HUES64 (cell line): ENCODE measurements at regions not wholly inside any gene's neighbourhood (a gene's known extent, or its start where the extent isn't known, plus 50 kb on each side); places are given as distances from the start of the nearest gene placed in this dataset.
"Not testable (repeated sequence)": the region's sequence is repeated elsewhere in the genome, so short reads cannot be mapped to it uniquely, and the experiment has no call there.

Source experiments
- H3K27ac ChIP-seq: 2 replicates; pipeline ENCODE4 v1.7.0; 2013; ENCODE audit warnings: low read depth, low read length, inconsistent platforms
- H3K27me3 ChIP-seq: 2 replicates; pipeline ENCODE4 v1.6.1; 2013; ENCODE audit warnings: mild to moderate bottlenecking, low read length; ENCODE audit not compliant: insufficient read depth
- H3K36me3 ChIP-seq: 2 replicates; pipeline ENCODE4 v1.6.1; 2013; ENCODE audit warnings: mild to moderate bottlenecking, low read length; ENCODE audit not compliant: insufficient read depth
- H3K4me1 ChIP-seq: 2 replicates; pipeline ENCODE4 v1.6.1; 2013; ENCODE audit warnings: mild to moderate bottlenecking, low read length, moderate library complexity; ENCODE audit not compliant: insufficient read depth
- H3K4me3 ChIP-seq: 2 replicates; pipeline ENCODE4 v1.5.1; 2013; ENCODE audit warnings: mild to moderate bottlenecking, low read length, moderate library complexity
- H3K9ac ChIP-seq: 2 replicates; pipeline ENCODE4 v1.6.1; 2013; ENCODE audit warnings: mild to moderate bottlenecking, low read depth, low read length
- H3K9me3 ChIP-seq: 2 replicates; pipeline ENCODE4 v1.6.1; 2013; ENCODE audit warnings: low read depth, low read length; ENCODE audit not compliant: insufficient read depth
- WGBS: fragments of 150-250, 120-280 bp; methylation state at CpG from one replicate; pipeline ENCODE4 v1.1.7; 2013; ENCODE audit warnings: missing lambda C conversion rate; 5-methylcytosine and 5-hydroxymethylcytosine counted together

DNA sequence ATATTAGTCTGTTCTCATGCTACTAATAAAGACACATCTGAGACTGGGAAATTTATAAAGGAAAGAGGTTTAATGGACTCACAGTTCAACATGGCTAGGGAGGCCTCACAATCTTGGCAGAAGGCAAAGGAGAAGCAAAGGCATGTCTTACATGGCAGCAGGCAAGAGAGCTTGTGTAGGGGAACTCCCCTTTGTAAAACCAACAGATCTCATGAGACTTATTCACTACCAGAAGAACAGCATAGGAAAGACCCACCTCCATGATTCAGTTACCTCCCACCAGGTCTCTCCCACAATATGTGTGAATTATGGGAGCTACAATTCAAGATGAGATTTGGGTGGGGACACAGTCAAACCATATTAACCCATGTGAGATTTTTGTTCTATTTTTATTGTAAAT is 244.5 kb upstream of the TRIB2 start:
- not testable (repeated sequence) for H3K36me3 ChIP-seq, H3K9ac ChIP-seq, H3K4me1 ChIP-seq, H3K4me3 ChIP-seq, H3K9me3 ChIP-seq, H3K27ac ChIP-seq, H3K27me3 ChIP-seq

DNA sequence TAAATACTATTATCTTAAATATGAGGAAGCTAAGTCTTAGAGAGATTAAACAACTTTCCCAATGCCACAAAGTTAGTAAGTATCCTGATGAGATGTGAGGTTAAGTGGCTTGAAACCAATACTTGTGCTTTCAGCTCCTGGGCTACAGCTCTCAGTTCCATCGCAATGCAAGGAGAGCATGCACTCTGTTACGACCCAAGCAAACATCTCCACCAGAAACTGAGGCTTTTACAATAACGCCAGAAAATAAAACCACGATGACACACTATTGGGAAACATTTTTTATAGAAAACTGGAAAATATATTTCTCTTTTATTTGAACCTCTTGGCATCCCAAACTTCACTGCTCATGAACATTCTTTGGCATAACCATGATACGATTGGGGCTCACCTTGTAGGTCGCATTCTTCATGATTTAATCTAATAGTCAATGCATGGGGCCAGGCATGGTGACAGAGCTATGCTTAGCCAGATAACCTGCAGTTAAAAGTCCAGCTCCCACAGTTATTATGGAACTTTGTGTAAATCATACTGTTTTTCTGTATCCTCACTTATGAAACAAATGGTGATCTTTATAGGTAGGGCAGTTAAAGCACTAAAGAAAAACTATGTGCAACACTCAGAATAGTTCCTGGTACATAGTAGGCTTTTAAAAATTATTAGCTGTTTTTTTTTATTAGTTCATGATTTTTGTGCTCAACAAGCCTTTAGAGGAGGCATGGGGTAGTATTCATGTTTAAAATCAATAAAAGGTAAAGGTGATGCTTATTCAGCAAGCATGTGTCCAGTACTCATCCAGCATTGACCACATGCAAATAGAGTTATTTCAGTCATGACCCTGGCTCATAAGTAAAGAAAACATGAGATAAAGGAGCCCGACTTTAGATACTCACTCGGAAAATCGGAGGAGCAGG is 238.3 kb upstream of the TRIB2 start:
- Histone ChIP-seq H3K36me3 (no peaks in the 10 kb centered on the region), H3K27me3 (no peaks in the 10 kb centered on the region), H3K27ac (no peak overlapping the region), H3K9me3 (no peaks in the 10 kb centered on the region), H3K4me3 (no peak overlapping the region), H3K9ac (no peak overlapping the region), H3K4me1 (no peaks in the 10 kb centered on the region)
- whole genome bisulfite sequencing, result 93% methylated on average over 9 of the region's 9 CpGs

DNA sequence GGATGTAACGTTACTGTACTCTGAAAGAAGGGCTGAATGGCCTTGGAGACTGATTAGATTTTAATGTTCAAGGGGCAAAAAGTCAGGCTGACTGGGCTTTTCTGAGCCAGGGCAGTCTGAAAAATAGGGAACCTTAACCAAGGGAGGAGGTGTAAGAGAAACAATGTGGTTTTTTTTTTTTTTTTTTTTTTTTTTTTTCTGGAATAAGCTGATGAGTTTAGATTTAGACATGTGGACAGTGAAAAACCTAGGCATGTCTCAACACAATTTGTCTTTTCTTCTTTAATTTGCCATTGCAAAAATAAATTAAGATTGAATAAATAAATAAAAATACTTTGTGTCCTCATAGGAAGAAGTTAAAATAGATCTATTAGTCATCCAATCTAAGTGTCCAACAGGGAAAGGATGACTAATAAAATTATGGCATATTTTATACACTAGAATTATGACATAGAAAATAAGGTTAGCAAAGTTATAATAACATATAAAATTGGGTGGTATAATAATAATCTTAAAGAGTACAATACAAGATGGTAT is 237.6 kb upstream of the TRIB2 start:
- 94% methylated on average over 1 of the region's 1 CpG for WGBS
- H3K9me3 ChIP-seq, result no peaks in the 10 kb centered on the region
- H3K4me3 ChIP-seq, result no peak overlapping the region
- no peaks in the 10 kb centered on the region for H3K36me3 ChIP-seq
- no peak overlapping the region for H3K27ac ChIP-seq
- H3K4me1 ChIP-seq, result no peaks in the 10 kb centered on the region
- no peak overlapping the region for H3K9ac ChIP-seq
- no peaks in the 10 kb centered on the region for H3K27me3 ChIP-seq

DNA sequence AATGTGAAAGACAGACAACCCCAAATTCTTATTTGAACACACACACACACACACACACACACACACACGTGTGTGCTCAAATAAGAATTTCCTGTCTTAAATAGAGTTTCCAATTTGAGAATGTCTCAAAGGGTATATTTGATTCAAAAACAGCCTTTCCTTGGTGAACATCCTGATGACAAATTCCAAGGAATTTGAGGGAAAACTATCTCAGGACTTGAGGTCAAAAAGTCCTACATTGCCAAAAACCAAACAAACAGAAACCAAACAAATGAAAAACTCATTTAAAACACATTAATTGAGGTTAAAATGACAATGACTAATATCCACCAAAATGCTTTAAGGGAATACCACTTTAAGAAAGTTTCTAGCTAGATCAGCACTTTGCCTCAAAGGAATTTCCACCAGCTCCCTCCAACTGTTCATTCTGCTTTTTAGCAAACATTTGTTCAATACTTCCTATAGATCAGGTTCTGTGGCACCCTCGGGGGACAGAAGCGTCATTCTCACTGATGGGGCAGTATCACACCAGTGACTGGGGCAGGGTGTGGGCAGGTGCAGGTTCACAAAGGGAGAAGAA is 232.1 kb upstream of the TRIB2 start:
- H3K27ac ChIP-seq, result no peak overlapping the region

DNA sequence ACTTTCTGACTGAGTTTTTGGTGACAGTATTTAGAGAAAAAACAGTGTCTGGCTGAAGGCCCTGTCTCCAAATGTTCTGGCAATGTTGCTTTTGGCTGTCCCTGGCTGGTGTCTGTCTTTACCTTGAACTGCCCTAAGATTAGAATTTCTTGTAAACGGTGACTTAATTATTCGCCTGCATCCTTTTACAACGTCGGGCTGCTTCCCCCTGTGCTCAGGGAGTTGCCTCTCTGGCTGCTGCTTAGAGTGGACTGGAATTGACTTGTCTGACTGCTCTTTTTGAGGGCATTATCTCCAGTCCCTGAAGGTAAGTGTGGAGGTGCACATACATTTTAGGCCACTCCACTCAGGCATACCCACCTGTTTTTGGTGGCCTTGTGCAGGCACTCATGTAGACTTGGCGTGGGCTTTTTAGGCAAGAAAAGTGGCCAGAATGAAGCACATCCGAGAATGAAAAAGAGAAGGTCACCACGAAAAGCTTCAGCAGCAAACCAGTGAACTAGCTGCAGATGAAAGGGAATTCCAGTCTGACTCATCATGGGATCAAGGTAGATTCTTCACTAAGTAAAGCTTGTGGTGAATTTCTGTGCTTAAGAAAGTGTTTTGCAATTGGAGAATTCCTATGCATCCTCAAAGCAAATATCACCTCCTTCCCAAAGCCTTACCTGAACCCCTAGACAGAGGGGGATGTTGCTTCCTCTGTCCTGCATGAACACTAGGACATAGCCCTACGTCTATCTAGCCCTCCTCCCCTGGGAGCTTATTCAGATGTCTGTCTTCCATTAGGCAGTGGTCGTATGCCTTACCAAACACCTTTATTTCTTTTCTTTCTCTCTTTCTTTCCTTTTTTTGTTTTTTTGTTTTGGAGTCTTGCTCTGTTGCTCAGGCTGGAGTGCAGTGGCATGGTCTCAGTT is 230.3 kb upstream of the TRIB2 start:
- WGBS, result 74% methylated on average over 9 of the region's 9 CpGs
- Histone ChIP-seq H3K4me3 (no peak overlapping the region), H3K4me1 (peaks cover 7% of the 10 kb centered on the region; the same call in 1 of the 2 replicates), H3K9me3 (no peaks in the 10 kb centered on the region), H3K9ac (no peak overlapping the region), H3K36me3 (no peaks in the 10 kb centered on the region), H3K27me3 (no peaks in the 10 kb centered on the region), H3K27ac (no peak overlapping the region)

More for the DNA sequence above, 232.1 kb upstream of the TRIB2 start:
- H3K4me3 ChIP-seq, result no peak overlapping the region
- H3K36me3 ChIP-seq, result no peaks in the 10 kb centered on the region
- no peaks in the 10 kb centered on the region for H3K9me3 ChIP-seq
- H3K4me1 ChIP-seq, result peaks cover 7% of the 10 kb centered on the region; the same call in 1 of the 2 replicates
- no peaks in the 10 kb centered on the region for H3K27me3 ChIP-seq
- H3K9ac ChIP-seq, result no peak overlapping the region
- WGBS, result 92% methylated on average over 2 of the region's 3 CpGs

DNA sequence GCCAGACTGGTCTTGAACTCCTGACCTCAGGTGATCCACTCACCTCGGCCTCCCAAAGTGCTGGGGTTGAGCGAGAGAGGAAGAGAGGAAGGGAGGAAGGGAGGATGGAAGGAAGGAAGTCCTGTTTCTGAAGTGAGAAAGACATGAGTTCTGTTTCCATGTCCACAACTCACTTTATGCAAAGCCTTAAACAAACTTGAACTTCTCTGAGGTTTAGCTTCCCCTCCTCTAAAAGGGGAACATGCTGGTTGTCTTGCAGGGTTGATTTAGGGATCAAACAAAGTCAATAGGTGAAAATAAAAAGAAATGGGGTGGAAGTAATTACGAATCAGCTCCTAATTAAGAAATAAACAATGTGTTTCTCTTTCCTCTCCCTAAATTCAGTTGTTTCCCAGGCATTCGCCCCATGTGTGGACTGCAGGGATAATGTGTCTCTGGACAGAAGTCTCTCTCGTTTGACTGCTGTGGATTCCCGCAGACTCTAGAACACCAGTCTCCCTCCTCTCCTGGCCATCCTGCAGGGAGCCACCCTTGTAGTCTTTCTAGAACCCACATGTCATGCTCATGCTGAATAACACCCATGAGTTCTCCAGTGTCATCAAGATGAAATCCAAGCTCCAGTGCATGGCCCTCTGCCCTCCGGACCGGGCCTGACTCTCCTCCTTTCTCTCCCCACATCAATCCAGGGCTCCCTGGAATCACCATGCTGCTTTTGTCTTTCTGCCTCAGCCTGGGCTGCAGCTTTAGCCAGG is 229.3 kb upstream of the TRIB2 start:
- Histone ChIP-seq H3K4me1 (peaks cover 7% of the 10 kb centered on the region; the same call in 1 of the 2 replicates), H3K36me3 (no peaks in the 10 kb centered on the region), H3K9me3 (no peaks in the 10 kb centered on the region), H3K27ac (no peak overlapping the region), H3K4me3 (no peak overlapping the region), H3K9ac (no peak overlapping the region), H3K27me3 (no peaks in the 10 kb centered on the region)
- WGBS, result 94% methylated on average over 7 of the region's 8 CpGs

DNA sequence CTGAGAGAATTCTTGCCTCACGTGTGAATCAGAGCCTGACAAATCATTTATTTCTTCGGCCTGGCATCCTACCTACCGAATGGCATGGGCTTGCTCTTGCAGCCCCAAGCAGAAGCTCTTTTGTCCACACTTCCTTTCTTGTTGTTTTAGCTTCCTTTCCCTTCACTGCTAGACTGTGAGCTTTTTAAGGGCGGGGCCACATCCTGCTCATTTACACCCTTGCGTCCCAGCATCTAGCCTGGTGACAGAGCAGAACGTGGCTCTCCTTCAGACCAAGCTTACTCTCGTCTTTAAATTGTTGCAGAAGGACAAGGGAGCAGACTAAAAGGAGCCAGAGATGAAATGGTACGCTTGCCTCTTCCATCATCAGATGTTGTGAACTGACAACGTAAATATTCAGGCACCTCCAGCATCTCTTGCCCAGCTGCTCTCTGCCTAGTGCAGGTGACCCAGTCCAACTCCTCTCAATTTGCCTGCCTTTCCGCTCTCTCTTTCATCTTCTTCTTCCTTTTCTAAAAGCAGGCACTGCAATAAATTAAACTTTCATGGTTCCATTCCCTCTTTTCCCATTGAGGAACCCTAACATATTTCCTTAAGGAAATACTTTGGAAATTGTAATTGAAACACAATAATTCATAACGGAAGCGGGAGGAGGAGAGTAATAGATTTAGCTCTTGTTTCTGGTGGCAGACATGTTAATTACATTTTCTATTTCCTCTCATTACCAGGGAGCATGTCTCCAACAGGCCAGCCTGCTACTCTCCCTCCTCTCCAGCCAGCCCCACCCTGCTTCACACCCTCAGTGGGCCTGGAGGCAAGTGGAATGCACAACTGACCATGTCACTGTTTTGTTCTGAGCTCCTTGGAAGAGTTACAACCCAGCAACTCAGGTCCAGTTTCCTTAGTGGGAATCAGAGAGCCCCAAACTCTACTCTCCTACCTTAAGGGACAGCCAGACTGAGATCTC is 228.1 kb upstream of the TRIB2 start:
- Histone ChIP-seq H3K9me3 (no peaks in the 10 kb centered on the region), H3K27me3 (no peaks in the 10 kb centered on the region), H3K36me3 (no peaks in the 10 kb centered on the region), H3K9ac (no peak overlapping the region), H3K27ac (no peak overlapping the region), H3K4me1 (peaks cover 7% of the 10 kb centered on the region; the same call in 1 of the 2 replicates), H3K4me3 (no peak overlapping the region)
- 84% methylated on average over 10 of the region's 12 CpGs for WGBS

DNA sequence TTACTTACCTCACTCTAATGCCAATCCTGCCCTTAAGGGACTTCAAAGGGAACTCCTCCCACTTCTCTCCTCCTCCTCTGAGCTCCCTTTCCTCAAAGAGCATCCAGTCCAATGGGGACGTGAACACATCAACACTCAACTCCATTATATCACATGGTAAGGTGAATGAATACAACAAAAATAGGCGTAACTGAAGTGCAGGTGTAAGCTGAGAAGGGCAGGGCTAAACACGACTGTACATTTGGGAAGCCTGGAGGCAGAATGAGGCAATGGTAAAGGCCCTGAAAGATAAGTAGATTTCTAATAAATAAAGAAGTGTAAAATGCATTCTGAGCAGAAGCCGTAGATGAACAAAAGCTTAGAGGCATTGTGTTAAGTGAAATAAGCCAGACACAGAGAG is 226.1 kb upstream of the TRIB2 start:
- Histone ChIP-seq H3K27me3 (no peaks in the 10 kb centered on the region), H3K27ac (no peak overlapping the region), H3K9ac (no peak overlapping the region), H3K4me3 (no peak overlapping the region), H3K4me1 (peaks cover 7% of the 10 kb centered on the region; the same call in 1 of the 2 replicates), H3K9me3 (no peaks in the 10 kb centered on the region), H3K36me3 (no peaks in the 10 kb centered on the region)
- WGBS, result 73% methylated on average over 3 of the region's 4 CpGs

DNA sequence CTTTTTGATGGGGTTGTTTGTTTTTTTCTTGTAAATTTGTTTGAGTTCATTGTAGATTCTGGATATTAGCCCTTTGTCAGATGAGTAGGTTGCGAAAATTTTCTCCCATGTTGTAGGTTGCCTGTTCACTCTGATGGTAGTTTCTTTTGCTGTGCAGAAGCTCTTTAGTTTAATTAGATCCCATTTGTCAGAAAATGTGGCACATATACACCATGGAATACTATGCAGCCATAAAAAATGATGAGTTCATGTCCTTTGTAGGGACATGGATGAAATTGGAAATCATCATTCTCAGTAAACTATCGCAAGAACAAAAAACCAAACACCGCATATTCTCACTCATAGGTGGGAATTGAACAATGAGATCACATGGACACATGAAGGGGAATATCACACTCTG is 224.4 kb upstream of the TRIB2 start:
- no CpG with 5 or more reads among the region's 3 CpGs for WGBS
- H3K9me3 ChIP-seq, H3K27me3 ChIP-seq, H3K4me1 ChIP-seq, H3K9ac ChIP-seq, H3K4me3 ChIP-seq, H3K36me3 ChIP-seq, H3K27ac ChIP-seq: not testable (repeated sequence)
